CD4-positive, alpha-beta T cell treated with Interleukin-10 for 1 hour (primary cell): ENCODE measurements at regions not wholly inside any gene's neighbourhood (a gene's known extent, or its start where the extent isn't known, plus 50 kb on each side); places are given as distances from the start of the nearest gene placed in this dataset.
"Not testable (repeated sequence)": the region's sequence is repeated elsewhere in the genome, so short reads cannot be mapped to it uniquely, and the experiment has no call there.

Experiments used
- DNase-seq: peaks from one replicate; pipeline ENCODE4 v3.0.0-alpha.2; 2020

DNA sequence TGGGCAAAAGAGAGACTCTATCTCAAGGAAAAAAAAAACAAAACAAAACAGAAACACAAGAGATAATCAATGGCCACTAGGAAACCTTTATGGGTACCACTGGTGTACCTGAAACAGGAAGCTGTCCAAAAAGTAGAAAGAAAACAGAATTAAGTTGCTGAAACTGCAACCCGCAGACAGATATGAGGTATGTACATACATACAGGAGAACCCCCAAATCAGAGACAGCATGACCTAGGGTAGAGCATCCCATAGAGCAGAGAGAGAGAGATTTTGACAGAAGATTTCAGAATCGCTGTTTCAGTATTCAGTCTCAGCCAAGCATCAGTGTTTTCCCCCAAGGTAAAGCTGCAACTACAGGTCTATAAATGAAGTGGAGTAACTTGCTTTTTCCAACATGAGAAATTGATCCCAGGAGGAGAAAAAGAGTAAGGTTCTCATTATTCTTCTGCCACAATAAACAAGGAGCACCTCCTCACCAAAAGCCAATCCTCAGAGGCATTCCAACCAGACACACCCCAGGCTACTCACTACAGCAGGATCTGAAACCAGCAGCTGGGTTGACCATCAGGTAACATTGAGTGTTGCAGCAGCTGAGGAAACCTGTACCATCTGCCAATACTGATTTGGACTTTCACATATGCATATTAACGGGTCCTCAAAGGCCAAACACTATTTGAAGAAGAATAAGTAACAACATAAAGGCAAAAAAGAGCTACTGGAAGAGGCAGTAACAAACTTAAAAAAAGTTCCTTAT lies 630.0 kb downstream of the TAF11L14 start:
- DNase-seq: no peak

DNA sequence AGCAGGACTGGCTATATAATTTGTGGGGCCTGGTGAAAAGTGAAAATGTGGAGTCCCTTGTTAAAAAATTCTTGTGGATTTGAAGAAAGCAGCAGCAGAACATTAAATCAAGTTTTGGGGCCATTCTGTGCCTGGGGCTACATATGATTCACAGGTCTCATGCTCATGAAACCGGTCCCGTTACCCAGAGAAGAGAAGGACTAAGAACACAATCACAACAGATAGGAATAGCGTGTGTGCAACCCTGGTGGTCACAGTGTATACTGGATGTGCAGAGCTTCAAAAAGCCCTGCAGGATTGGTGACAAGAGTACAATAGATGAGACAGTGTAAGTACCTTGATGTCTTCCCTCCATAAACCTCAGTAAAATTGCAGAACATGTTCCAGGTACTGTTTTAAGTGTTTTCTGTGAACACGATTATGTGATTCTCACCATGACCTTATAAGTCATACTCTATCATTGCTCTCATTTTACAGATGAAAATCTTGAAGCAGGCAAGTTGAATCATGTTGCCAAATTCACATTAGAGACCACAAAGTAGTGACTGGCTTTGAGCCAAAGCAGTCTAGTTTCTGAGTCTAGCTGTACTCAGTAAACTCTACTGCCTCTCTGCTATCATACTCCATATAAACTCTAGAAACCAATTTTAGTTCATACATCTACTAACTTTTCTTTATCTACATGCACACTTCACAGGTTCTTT lies 636.5 kb downstream of the TAF11L14 start:
- DNase-seq: no peak

DNA sequence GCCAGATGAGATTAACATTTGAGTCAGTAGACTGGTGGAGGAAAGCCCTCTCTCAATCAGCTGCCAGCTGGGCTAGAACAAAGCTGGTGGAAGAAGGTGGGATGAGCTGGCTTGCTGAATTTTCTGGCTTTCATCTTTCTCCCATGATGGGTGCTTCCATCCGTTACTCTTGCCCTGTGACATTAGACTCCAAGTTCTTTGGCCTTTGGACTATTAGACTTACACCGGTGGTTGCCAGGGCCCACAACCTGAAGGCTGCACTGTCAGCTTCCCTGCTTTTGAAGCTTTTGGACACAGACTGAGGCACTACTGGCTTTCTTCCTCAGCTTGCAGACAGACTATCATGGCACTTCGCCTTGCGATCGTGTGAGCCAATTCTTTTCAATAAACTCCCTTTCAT lies 642.7 kb downstream of the TAF11L14 start:
- DNase-seq: no peak

- DNase-seq: no peak
These were observed 647.8 kb downstream of the TAF11L14 start for GRCh38 chr5:18281947-18282581.

GRCh38 chr5:18285257-18285656 lies 651.0 kb downstream of the TAF11L14 start:
- no peak for DNase-seq

GRCh38 chr5:18292146-18292545 lies 657.9 kb downstream of the TAF11L14 start:
- no peak for DNase-seq

- DNase-seq: not testable (repeated sequence)
These were observed 661.4 kb downstream of the TAF11L14 start for GRCh38 chr5:18295696-18296095.

DNA sequence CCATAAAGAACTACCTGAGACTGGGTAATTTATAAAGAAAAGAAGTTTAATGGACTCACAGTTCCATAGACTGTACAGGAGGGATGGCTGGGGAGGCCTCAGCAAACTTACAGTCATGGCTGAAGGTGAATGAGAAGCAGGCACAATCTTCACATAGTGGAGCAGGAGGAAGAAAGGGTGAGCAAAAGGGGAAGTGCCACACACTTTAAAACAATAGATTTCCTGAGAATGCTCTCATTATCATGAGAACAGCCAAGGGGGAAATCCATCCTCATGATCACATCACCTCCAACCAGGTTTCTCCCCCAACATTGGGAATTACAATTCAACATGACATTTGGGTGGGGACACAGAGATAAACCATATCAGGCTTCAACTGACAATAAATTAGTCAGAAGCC lies 664.9 kb downstream of the TAF11L14 start:
- DNase-seq: no peak

DNA sequence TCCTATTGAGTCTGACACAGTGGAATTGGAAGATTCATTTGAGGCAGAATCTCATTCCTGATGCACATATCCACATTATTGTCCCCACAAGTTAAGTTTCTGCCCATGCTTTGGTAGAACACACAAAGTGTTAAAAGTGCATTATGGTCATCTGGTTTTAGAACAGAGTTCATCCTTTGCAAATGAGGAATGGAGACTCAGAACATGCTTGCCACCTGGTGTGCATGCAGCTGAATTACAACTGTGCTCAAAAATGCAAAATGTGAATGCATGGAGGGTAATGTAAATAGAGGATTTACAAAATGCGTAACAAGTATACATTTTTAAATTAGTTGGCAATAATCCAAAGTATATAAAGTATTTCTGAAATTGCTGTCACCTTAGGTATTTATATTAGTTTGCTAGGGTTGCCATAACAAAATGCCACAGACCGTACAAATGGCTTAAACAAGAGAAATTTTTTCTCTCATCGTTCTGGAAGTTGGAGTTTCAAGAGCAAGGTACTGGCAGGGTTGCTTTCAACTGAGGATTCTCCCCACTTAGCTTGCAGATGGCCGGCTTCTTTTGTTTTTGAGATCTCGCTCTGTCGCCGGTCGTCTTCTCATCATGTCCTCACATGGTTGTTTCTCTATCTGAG lies 671.1 kb downstream of the TAF11L14 start:
- no peak for DNase-seq

GRCh38 chr5:18311266-18311665 lies 677.0 kb downstream of the TAF11L14 start:
- DNase-seq: no peak

DNA sequence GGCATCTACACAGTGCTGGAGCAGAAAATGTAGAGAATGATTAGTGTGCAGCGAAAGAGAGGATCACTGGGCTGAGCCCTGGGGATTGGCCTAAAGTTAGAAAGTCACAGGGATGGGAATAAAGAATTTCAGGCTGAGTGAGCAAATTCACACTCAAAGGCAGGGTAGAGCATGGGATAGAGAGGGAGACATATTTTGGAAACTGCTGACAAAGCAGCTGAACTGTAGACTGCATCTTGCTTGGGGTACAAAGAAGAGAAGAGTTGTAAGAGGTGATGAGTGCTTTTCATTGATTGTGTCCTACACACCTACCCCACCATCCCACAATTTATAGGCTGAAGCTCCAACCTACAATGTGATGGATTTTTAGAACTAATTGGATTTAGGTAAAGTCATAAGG lies 677.8 kb downstream of the TAF11L14 start:
- no peak for DNase-seq

- DNase-seq: peak; percentile 13
These were observed 680.0 kb downstream of the TAF11L14 start for GRCh38 chr5:18314192-18314778.

DNA sequence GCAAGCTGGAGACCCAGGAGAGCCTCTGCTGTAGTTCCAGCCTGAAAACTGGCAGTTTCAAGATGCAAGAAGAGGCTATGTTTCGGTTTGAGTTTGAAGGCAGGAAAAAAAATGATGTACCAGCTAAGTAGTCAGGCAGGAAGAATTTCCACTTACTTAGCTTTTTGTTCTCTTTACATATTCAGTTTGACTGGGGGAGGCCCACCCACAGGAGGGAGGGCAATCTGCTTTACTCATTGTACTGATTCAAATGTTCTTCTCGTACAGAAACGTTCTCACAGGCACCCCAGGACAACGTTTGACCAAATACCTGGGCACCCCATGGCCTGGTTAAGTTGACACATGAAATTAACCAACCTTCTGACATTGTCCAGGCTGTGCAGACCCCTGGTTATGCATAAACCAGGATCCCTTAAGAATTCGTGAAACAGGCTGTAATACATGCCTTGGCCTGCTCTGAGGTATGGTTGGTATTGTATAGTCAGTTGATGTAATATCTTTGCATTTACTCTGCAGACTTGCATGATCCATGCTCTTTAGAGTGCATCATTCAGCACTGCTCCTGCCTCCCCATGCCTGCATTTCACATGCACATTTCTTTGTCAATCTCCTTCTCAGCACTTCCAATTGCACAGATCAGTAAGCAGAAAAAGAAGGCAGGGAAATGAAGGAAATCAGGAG lies 687.1 kb downstream of the TAF11L14 start:
- DNase-seq: no peak

DNA sequence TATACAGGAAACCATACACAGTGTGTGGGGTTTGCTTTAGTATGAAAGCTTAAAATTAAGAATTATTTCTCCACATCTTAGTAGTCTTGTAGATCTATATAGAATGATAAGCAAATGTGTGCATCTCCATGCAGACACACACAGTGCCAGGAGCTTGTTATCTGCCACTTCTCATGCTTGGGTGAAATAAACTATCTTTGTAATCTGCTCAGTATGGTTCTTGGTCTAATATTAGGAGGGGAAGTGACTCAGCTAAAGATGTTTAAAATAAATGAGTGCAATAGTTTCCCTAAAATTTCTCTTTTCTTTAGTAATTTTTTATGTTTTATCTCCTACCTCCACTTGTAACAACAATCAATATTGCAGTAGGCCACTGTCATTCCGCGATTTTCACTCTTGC lies 689.6 kb downstream of the TAF11L14 start:
- no peak for DNase-seq

- DNase-seq: no peak
These were observed 691.2 kb downstream of the TAF11L14 start for GRCh38 chr5:18325431-18325830.

DNA sequence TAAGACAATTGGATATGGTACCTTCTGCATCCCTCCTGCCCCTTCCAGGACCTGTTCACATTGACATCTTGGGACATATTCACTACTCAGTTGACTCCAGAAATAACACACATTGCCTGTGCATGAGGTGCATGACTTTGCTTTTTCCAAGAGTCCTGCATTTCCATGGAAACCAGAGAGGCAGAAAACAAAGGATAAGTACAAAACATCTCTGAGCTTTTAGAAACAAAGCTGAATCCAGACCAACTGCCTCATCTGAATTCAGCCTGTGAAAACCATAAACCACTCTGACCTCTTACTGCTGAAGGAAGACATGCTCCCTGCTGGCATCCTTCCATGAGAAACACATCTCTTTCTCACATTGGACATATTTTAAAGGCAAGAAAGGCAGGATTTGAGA lies 695.1 kb downstream of the TAF11L14 start:
- no peak for DNase-seq

DNA sequence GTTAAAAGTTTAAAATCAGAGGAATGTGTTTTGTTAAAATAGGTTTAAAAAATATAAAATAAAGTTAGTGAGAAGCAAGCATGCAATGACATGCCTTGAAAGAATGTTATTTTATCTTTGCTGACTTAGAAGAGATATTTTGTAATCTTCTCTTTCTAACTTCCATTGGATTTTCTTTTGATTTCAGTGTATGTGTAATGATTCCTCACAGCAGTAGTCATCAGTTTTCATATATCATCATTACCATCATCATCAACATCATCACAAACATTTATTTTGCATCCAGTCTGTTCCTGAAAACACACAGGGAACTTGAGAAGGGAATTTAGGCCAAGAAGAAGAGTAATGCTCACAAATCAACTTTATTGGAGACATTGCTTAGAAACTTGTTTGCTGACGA lies 699.6 kb downstream of the TAF11L14 start:
- no peak for DNase-seq

GRCh38 chr5:18334949-18335348 lies 700.7 kb downstream of the TAF11L14 start:
- no peak for DNase-seq

- no peak for DNase-seq
These were observed 720.6 kb downstream of the TAF11L14 start for GRCh38 chr5:18354828-18355227.

DNA sequence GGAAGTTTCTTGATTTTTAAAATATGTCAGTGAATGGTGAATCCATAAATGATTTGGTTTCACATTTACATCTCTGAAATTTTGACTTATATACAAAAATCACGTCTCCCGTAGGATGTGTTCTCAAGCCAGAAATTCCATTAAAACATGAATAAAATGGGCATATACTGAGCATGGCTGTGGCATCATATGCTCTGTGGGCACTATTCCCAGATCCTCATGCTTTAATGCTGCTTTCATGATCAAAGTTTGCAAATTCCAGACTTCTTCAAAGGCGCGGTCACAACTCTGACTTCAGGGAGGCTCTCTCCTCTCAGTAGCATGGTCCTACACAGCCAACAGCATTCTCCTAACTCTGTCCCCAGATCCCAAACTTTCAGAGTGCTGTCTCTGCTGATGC lies 723.2 kb downstream of the TAF11L14 start:
- DNase-seq: no peak

DNA sequence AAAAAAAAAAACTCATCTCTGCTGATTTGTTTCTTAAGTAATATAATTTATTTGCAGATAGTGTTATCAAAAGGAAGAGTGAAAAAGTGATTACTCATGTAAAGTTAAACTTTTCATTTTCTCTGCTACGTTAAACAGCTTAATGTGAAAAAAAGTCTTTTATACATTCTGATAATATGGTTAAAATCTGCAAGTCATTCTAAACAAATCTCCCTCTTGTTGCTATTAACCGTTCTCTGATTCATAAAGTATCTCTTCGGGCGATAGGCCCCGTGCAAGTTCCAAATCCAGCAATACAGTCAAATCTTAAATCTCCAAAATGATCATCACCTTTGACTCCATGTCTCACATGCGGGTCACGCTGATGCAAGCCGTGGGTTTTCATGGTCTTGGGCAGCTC lies 732.0 kb downstream of the TAF11L14 start:
- DNase-seq: no peak

DNA sequence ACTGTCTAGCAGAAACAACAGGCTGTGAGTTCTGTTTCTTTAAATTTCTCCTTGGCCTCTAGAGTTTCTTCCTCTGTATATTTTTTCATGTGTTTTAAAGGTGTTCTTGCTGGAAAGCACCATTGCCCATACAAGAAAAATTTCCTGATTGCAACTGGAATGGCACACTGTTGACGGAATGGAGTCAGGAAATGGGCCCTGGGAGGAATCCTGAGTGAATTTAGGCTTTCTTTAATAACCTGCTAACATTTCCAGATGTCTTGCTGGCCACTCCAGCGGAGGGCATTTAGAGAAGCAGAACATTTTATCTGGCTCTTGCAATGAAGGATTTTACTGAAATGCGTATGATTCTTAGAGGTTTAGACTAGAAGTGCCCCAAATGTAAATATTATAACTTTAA lies 736.3 kb downstream of the TAF11L14 start:
- DNase-seq: no peak

- no peak for DNase-seq
These were observed 741.4 kb downstream of the TAF11L14 start for GRCh38 chr5:18375641-18376040.
